Common myeloid progenitor, CD34-positive (primary cell): ENCODE measurements at regions not wholly inside any gene's neighbourhood (a gene's known extent, or its start where the extent isn't known, plus 50 kb on each side); places are given as distances from the start of the nearest gene placed in this dataset.

ENCODE experiments used
- CTCF ChIA-PET: fragments of 350-600 bp; sonication (Branson Sonifier 250); formaldehyde crosslinking; loops from one replicate; lab custom pipeline; 2021; ENCODE audit warnings: antibody characterized with exemption; lab: Charles Lee
- POLR2A ChIA-PET: fragments of 350-600 bp; sonication (Branson Sonifier 250); formaldehyde crosslinking; loops from one replicate; lab custom pipeline; 2021; ENCODE audit warnings: antibody characterized with exemption; lab: Charles Lee
- DNase-seq, 3 donors: peaks; one replicate each; pipeline versions ENCODE4 v3.0.0 to v3.0.0-alpha.2; 2013
- H3K27ac ChIP-seq, 2 experiments: 1 replicate in 1 of 2; 2 replicates in 1 of 2; pipeline ENCODE4 v1.7.0; 2013; ENCODE audit warnings: inconsistent platforms in 2 of 2, low read length in 2 of 2, mild to moderate bottlenecking in 2 of 2, low read depth in 1 of 2, moderate library complexity in 1 of 2; ENCODE audit not compliant: severe bottlenecking in 2 of 2, insufficient read depth in 1 of 2, poor library complexity in 1 of 2
- H3K27me3 ChIP-seq, 5 experiments: replicated peaks in 2 of 5; 1 replicate in 3 of 5; 2 replicates in 2 of 5; pipeline versions ENCODE4 v1.6.1 to v1.7.0; 2013; ENCODE audit warnings: low read length in 4 of 5, mild to moderate bottlenecking in 2 of 5, moderate library complexity in 2 of 5, inconsistent platforms in 1 of 5; ENCODE audit not compliant: insufficient read depth in 5 of 5, control insufficient read depth in 4 of 5
- H3K36me3 ChIP-seq, 4 experiments: 1 replicate in 2 of 4; 2 replicates in 2 of 4; pipeline versions ENCODE4 v1.6.1 to v1.7.0; 2013; ENCODE audit warnings: low read length in 3 of 4, control low read depth in 1 of 4, mild to moderate bottlenecking in 1 of 4; ENCODE audit not compliant: control insufficient read depth in 4 of 4, insufficient read depth in 4 of 4
- H3K4me1 ChIP-seq, 4 experiments: 1 replicate in 3 of 4; 2 replicates in 1 of 4; pipeline versions ENCODE4 v1.6.1 to v1.7.1; 2013; ENCODE audit warnings: low read length in 3 of 4, mild to moderate bottlenecking in 3 of 4, control low read depth in 1 of 4, inconsistent platforms in 1 of 4, moderate library complexity in 1 of 4; ENCODE audit not compliant: control insufficient read depth in 4 of 4, insufficient read depth in 4 of 4; ENCODE audit errors: control extremely low read depth in 1 of 4
- H3K4me3 ChIP-seq, 7 experiments: 1 replicate in 4 of 7; 2 replicates in 3 of 7; pipeline versions ENCODE4 v1.5.1 to v1.7.0; 2013; ENCODE audit warnings: mild to moderate bottlenecking in 7 of 7, low read length in 6 of 7, moderate library complexity in 6 of 7, inconsistent platforms in 2 of 7, low read depth in 2 of 7, control low read depth in 1 of 7; ENCODE audit not compliant: insufficient read depth in 4 of 7, control insufficient read depth in 1 of 7; ENCODE audit errors: extremely low read depth in 1 of 7
- H3K9me3 ChIP-seq, 5 experiments: 1 replicate in 4 of 5; 2 replicates in 1 of 5; pipeline versions ENCODE4 v1.6.1 to v1.7.1; 2013; ENCODE audit warnings: low read length in 4 of 5, mild to moderate bottlenecking in 2 of 5, inconsistent platforms in 1 of 5, low read depth in 1 of 5, moderate library complexity in 1 of 5; ENCODE audit not compliant: control insufficient read depth in 4 of 5, insufficient read depth in 2 of 5; ENCODE audit errors: control extremely low read depth in 1 of 5
- WGBS: methylation state at CpG from one replicate; pipeline ENCODE4 v1.1.5; 2013; ENCODE audit not compliant: insufficient coverage; 5-methylcytosine and 5-hydroxymethylcytosine counted together

- Histone ChIP-seq H3K4me1 (no peaks in the 10 kb centered on the region), H3K4me3 (no peak overlapping the region), H3K27ac (no peak overlapping the region), H3K27me3 (no peaks in the 10 kb centered on the region), H3K36me3 (no peaks in the 10 kb centered on the region), H3K9me3 (no peaks in the 10 kb centered on the region)
- ChIA-PET CTCF (no interaction called here), POLR2A (no interaction called here)
- WGBS, result 25% methylated on average over 1 of the region's 2 CpGs
- no peak for DNase-seq
Observed at GRCh38 chr5:125549322-125549911, 803.0 kb upstream of the ZNF608 start.

- ChIA-PET CTCF (no interaction called here), POLR2A (no interaction called here)
- H3K36me3 ChIP-seq, result no peaks in the 10 kb centered on the region
- H3K9me3 ChIP-seq, result no peaks in the 10 kb centered on the region
- no peak for DNase-seq
- no peak overlapping the region for H3K27ac ChIP-seq
- no peaks in the 10 kb centered on the region for H3K27me3 ChIP-seq
- no peak overlapping the region for H3K4me3 ChIP-seq
- WGBS, result no CpG with 5 or more reads among the region's 2 CpGs
- no peaks in the 10 kb centered on the region for H3K4me1 ChIP-seq
Observed at GRCh38 chr5:125550274-125550673, 803.8 kb upstream of the ZNF608 start.

- DNase-seq, result no peak
- no peaks in the 10 kb centered on the region for H3K4me1 ChIP-seq
- ChIA-PET CTCF (no interaction called here), POLR2A (no interaction called here)
- no peak overlapping the region for H3K27ac ChIP-seq
- no peaks in the 10 kb centered on the region for H3K27me3 ChIP-seq
- H3K4me3 ChIP-seq, result no peak overlapping the region
- H3K9me3 ChIP-seq, result no peaks in the 10 kb centered on the region
- no peaks in the 10 kb centered on the region for H3K36me3 ChIP-seq
Observed at GRCh38 chr5:125551246-125551645, 804.8 kb upstream of the ZNF608 start.

- no peak overlapping the region for H3K4me3 ChIP-seq
- H3K27ac ChIP-seq, result no peak overlapping the region
- no peak for DNase-seq
- no peaks in the 10 kb centered on the region for H3K27me3 ChIP-seq
- no peaks in the 10 kb centered on the region for H3K9me3 ChIP-seq
- ChIA-PET POLR2A (no interaction called here), CTCF (no interaction called here)
- H3K36me3 ChIP-seq, result no peaks in the 10 kb centered on the region
- no peaks in the 10 kb centered on the region for H3K4me1 ChIP-seq
- WGBS, result 100% methylated on average over 2 of the region's 4 CpGs
Observed at GRCh38 chr5:125551797-125552196, 805.4 kb upstream of the ZNF608 start.

GRCh38 chr5:125552486-125552885 lies 806.0 kb upstream of the ZNF608 start:
- Histone ChIP-seq H3K36me3 (no peaks in the 10 kb centered on the region), H3K27ac (no peak overlapping the region), H3K4me1 (no peaks in the 10 kb centered on the region), H3K9me3 (no peaks in the 10 kb centered on the region), H3K27me3 (no peaks in the 10 kb centered on the region), H3K4me3 (no peak overlapping the region)
- POLR2A ChIA-PET, result no interaction called here
- DNase-seq, result no peak
- CTCF ChIA-PET, result no interaction called here
- WGBS, result 91% methylated on average over 1 of the region's 1 CpG

- ChIA-PET CTCF (no interaction called here), POLR2A (no interaction called here)
- H3K27me3 ChIP-seq, result no peaks in the 10 kb centered on the region
- no peak overlapping the region for H3K27ac ChIP-seq
- no peak for DNase-seq
- H3K9me3 ChIP-seq, result no peaks in the 10 kb centered on the region
- WGBS, result no CpG with 5 or more reads among the region's 2 CpGs
- H3K4me1 ChIP-seq, result no peaks in the 10 kb centered on the region
- H3K4me3 ChIP-seq, result no peak overlapping the region
- no peaks in the 10 kb centered on the region for H3K36me3 ChIP-seq
Observed at GRCh38 chr5:125554355-125554754, 807.9 kb upstream of the ZNF608 start.

GRCh38 chr5:125555591-125555990 lies 809.2 kb upstream of the ZNF608 start:
- Histone ChIP-seq H3K27me3 (no peaks in the 10 kb centered on the region), H3K4me1 (no peaks in the 10 kb centered on the region), H3K9me3 (no peaks in the 10 kb centered on the region), H3K27ac (no peak overlapping the region), H3K4me3 (no peak overlapping the region), H3K36me3 (no peaks in the 10 kb centered on the region)
- DNase-seq, result no peak
- ChIA-PET CTCF (no interaction called here), POLR2A (no interaction called here)
- WGBS, result 90% methylated on average over 3 of the region's 4 CpGs
